Keratinocyte (primary cell): ENCODE measurements at regions not wholly inside any gene's neighbourhood (a gene's known extent, or its start where the extent isn't known, plus 50 kb on each side); places are given as distances from the start of the nearest gene placed in this dataset.

Source experiments
- EZH2 ChIP-seq: IDR thresholded peaks from one replicate; pipeline ENCODE4 v1.6.1; 2012; ENCODE audit warnings: inconsistent platforms, mild to moderate bottlenecking, low read length, moderate library complexity
- TF ChIP-seq, protein P1 (sequence below), 3 experiments: IDR thresholded peaks in 1 of 3; conservative IDR thresholded peaks in 1 of 3; optimal IDR thresholded peaks in 1 of 3; 2 replicates in 2 of 3; 3 replicates in 1 of 3; pipeline versions ENCODE3 to v1.5.1; 2011; ENCODE audit warnings: low read length in 3 of 3, mild to moderate bottlenecking in 3 of 3, moderate library complexity in 2 of 3, control low read depth in 1 of 3, inconsistent platforms in 1 of 3; ENCODE audit not compliant: insufficient read depth in 2 of 3; ENCODE audit errors: extremely low read depth in 1 of 3

DNA sequence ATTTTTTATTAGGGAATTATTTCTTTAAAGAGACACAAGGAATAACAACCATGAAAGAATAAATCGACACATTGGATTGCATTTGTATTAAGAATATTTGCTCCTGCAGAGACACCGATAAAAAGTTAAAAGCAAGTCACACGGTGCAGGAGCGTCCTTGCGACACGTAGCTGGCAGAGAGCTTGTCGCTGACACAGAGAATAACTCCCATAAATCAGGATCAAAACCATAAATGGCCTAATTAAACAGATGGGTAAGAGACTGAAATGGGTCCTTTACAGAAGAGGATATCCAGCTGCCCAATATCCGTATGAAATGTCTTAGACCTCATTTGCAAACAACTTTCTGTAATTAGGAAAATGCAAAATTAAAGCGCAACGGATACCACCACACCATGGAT, 126.1 kb upstream of the SNTG2 start:
- TF ChIP-seq, protein P1, sequence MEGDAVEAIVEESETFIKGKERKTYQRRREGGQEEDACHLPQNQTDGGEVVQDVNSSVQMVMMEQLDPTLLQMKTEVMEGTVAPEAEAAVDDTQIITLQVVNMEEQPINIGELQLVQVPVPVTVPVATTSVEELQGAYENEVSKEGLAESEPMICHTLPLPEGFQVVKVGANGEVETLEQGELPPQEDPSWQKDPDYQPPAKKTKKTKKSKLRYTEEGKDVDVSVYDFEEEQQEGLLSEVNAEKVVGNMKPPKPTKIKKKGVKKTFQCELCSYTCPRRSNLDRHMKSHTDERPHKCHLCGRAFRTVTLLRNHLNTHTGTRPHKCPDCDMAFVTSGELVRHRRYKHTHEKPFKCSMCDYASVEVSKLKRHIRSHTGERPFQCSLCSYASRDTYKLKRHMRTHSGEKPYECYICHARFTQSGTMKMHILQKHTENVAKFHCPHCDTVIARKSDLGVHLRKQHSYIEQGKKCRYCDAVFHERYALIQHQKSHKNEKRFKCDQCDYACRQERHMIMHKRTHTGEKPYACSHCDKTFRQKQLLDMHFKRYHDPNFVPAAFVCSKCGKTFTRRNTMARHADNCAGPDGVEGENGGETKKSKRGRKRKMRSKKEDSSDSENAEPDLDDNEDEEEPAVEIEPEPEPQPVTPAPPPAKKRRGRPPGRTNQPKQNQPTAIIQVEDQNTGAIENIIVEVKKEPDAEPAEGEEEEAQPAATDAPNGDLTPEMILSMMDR (optimal IDR thresholded peaks at IDR 0.05 in 1 of 3, IDR thresholded peaks at IDR 0.05 in 1 of 3, conservative IDR thresholded peaks at IDR 0.05 in 1 of 3; ENCODE audit: extremely low read depth in 1 of 3, insufficient read depth in 2 of 3, low read length in 3 of 3), result no peak
- TF ChIP-seq EZH2, result no peak
